ENCODE measurements at regions not wholly inside any gene's neighbourhood (a gene's known extent, or its start where the extent isn't known, plus 50 kb on each side); places are given as distances from the start of the nearest gene placed in this dataset.

- TF ChIP-seq CTCF (IDR thresholded peaks at IDR 0.05; ENCODE audit: insufficient read depth, low read length) (no peak), REST (IDR thresholded peaks at IDR 0.05; ENCODE audit: insufficient replicate concordance, low read depth) (no peak), SPI1 (IDR thresholded peaks at IDR 0.05; ENCODE audit: borderline replicate concordance, low read depth) (no peak), GABPA (IDR thresholded peaks at IDR 0.05; ENCODE audit: low read depth) (no peak)
Measured at GRCh38 chrX:42567268-42567667, 210.7 kb downstream of the PPP1R2C start.
